Endothelial cell (in vitro differentiated cells): ENCODE measurements at regions not wholly inside any gene's neighbourhood (a gene's known extent, or its start where the extent isn't known, plus 50 kb on each side); places are given as distances from the start of the nearest gene placed in this dataset.
A peak's percentile ranks its signal among the peaks of the same experiment; 100 is the strongest.

Experiments used
- DNase-seq: peaks from one replicate; pipeline ENCODE4 v3.0.0; 2021; ENCODE audit warnings: low spot score
- H3K27ac Mint-ChIP-seq: one replicate; pipeline ENCODE4 v1.8.0; 2021; ENCODE audit warnings: mixed read lengths, inconsistent platforms; ENCODE audit not compliant: unreplicated experiment
- H3K27me3 Mint-ChIP-seq: one replicate; pipeline ENCODE4 v1.8.0; 2021; ENCODE audit warnings: mild to moderate bottlenecking, moderate library complexity, mixed read lengths, inconsistent platforms; ENCODE audit not compliant: unreplicated experiment
- H3K36me3 Mint-ChIP-seq: one replicate; pipeline ENCODE4 v1.8.0; 2021; ENCODE audit warnings: mild to moderate bottlenecking, low read depth, mixed read lengths, inconsistent platforms; ENCODE audit not compliant: unreplicated experiment
- H3K4me1 Mint-ChIP-seq: one replicate; pipeline ENCODE4 v1.8.0; 2021; ENCODE audit warnings: mild to moderate bottlenecking, mixed read lengths, inconsistent platforms; ENCODE audit not compliant: unreplicated experiment
- H3K4me3 Mint-ChIP-seq: one replicate; pipeline ENCODE4 v1.8.0; 2021; ENCODE audit warnings: mild to moderate bottlenecking, mixed read lengths, inconsistent platforms; ENCODE audit not compliant: unreplicated experiment
- H3K9me3 Mint-ChIP-seq: one replicate; pipeline ENCODE4 v1.8.0; 2021; ENCODE audit warnings: mixed read lengths, inconsistent platforms; ENCODE audit not compliant: unreplicated experiment
- TF ChIP-seq, protein P1 (sequence below): fragments of 200-600 bp; sonication (generic); IDR thresholded peaks from one replicate; pipeline ENCODE4 v1.5.0; 2021; ENCODE audit warnings: antibody characterized with exemption; ENCODE audit not compliant: unreplicated experiment

GRCh38 chr21:31531967-31532366 is 127.5 kb upstream of the SOD1 start:
- H3K27me3 Mint-ChIP-seq, result peaks cover 5% of the 10 kb centered on the region

DNA sequence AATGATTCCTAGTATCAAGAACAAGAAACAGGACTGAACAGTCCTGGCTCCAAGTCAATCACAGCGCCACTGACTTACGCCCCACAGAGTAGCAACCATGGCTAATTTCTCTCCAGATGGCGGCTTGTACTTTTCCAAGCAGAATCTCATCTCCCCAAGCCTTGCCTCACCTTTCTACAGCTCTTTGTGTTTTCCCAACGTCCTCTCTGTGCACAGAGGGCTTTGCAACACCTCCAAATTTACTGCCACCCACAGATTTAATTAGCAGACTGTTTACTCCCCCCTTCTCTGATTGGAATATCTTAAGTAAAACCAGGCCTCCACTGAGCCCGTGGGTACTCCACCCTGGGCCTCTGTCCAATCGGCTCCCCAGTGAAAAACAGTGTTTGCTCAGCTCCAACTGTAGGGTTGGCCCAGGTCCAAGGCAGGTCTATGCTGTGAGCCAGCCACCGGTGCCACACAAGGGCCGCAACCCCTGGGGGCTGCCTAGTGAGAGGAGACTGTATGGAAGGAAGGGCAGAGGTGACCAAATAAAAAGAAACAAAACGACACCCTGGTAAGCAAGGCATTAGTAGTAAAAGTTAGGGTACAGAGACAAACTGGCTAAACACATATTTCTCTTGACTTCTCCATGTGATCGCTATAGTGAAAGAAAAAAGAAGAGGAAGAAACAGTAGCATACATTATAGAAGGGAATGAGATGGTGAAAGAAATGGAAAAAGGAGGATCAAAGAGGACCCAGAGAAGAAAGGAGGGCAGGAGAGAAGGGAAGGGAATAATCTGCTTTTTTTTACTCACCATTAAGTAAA is 128.4 kb upstream of the SOD1 start:
- no peak for DNase-seq
- TF ChIP-seq, protein P1, sequence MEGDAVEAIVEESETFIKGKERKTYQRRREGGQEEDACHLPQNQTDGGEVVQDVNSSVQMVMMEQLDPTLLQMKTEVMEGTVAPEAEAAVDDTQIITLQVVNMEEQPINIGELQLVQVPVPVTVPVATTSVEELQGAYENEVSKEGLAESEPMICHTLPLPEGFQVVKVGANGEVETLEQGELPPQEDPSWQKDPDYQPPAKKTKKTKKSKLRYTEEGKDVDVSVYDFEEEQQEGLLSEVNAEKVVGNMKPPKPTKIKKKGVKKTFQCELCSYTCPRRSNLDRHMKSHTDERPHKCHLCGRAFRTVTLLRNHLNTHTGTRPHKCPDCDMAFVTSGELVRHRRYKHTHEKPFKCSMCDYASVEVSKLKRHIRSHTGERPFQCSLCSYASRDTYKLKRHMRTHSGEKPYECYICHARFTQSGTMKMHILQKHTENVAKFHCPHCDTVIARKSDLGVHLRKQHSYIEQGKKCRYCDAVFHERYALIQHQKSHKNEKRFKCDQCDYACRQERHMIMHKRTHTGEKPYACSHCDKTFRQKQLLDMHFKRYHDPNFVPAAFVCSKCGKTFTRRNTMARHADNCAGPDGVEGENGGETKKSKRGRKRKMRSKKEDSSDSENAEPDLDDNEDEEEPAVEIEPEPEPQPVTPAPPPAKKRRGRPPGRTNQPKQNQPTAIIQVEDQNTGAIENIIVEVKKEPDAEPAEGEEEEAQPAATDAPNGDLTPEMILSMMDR, result no peak
- H3K27me3 Mint-ChIP-seq, result peaks cover 5% of the 10 kb centered on the region
- no peak overlapping the region for H3K4me3 Mint-ChIP-seq
- H3K9me3 Mint-ChIP-seq, result no peaks in the 10 kb centered on the region
- peaks cover 16% of the 10 kb centered on the region for H3K36me3 Mint-ChIP-seq
- H3K27ac Mint-ChIP-seq, result peak overlapping the region; percentile 28
- H3K4me1 Mint-ChIP-seq, result peaks cover 59% of the 10 kb centered on the region

More at GRCh38 chr21:31531967-31532366, 127.5 kb upstream of the SOD1 start:
- peaks cover 50% of the 10 kb centered on the region for H3K4me1 Mint-ChIP-seq
- no peak for DNase-seq
- H3K27ac Mint-ChIP-seq, result no peak overlapping the region
- no peaks in the 10 kb centered on the region for H3K9me3 Mint-ChIP-seq
- peaks cover 19% of the 10 kb centered on the region for H3K36me3 Mint-ChIP-seq
- H3K4me3 Mint-ChIP-seq, result no peak overlapping the region
- TF ChIP-seq, protein P1, result no peak

DNA sequence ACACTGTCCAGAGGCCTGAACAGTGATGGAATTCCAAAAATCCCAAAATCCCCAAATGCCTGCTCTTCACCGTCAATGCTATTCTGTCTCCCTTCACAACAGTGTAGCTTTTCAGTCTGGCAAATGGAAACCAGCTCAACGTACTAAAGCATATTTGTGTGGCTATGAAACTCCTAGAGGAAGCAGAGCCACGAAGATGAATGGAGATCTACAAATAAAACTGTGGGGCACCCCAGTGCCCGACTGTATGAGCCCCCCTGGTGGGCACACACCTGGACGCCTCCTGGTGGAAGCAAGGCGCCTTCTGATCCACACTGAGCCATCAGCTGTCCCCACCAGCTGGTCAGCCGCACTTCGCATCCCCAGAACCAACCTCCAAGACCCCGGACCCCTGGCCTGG is 129.1 kb upstream of the SOD1 start:
- peaks cover 63% of the 10 kb centered on the region for H3K4me1 Mint-ChIP-seq
- peaks cover 13% of the 10 kb centered on the region for H3K36me3 Mint-ChIP-seq
- TF ChIP-seq, protein P1, result no peak
- no peaks in the 10 kb centered on the region for H3K9me3 Mint-ChIP-seq
- no peak for DNase-seq
- H3K27me3 Mint-ChIP-seq, result peaks cover 5% of the 10 kb centered on the region
- no peak overlapping the region for H3K4me3 Mint-ChIP-seq
- peak overlapping the region; percentile 38 for H3K27ac Mint-ChIP-seq

GRCh38 chr21:31529406-31529805 is 130.1 kb upstream of the SOD1 start:
- Mint-ChIP-seq H3K4me3 (peak overlapping the region; percentile 54), H3K4me1 (peaks cover 66% of the 10 kb centered on the region), H3K36me3 (peaks cover 17% of the 10 kb centered on the region), H3K27me3 (peaks cover 5% of the 10 kb centered on the region), H3K9me3 (no peaks in the 10 kb centered on the region), H3K27ac (peak overlapping the region; percentile 38)
- DNase-seq, result no peak
- TF ChIP-seq, protein P1, result no peak

- Mint-ChIP-seq H3K27me3 (peaks cover 7% of the 10 kb centered on the region), H3K4me1 (peaks cover 68% of the 10 kb centered on the region), H3K9me3 (no peaks in the 10 kb centered on the region), H3K4me3 (no peak overlapping the region), H3K27ac (peak overlapping the region; percentile 36), H3K36me3 (peaks cover 13% of the 10 kb centered on the region)
- TF ChIP-seq, protein P1, result no peak
- no peak for DNase-seq
Measured at GRCh38 chr21:31526040-31526439, 133.5 kb upstream of the SOD1 start.
